Astrocyte of the spinal cord (primary cell): ENCODE measurements at regions not wholly inside any gene's neighbourhood (a gene's known extent, or its start where the extent isn't known, plus 50 kb on each side); places are given as distances from the start of the nearest gene placed in this dataset.

ENCODE experiments used
- DNase-seq: peaks from one replicate; pipeline ENCODE4 v3.0.0; 2011; ENCODE audit warnings: low read depth, low spot score
- H3K4me3 ChIP-seq: 2 replicates; pipeline ENCODE4 v1.5.1; 2011; ENCODE audit warnings: low read depth, mild to moderate bottlenecking, low read length, moderate library complexity
- CTCF ChIP-seq: IDR thresholded peaks from 2 replicates; pipeline ENCODE4 v1.5.1; 2012; ENCODE audit warnings: low read depth, mild to moderate bottlenecking, low read length, inconsistent platforms
- in situ Hi-C: cut with HindIII; loops from 2 replicates; pipeline ENCODE4 v1.10.0; 2017; ENCODE audit warnings: low sequenced_read_pairs

- in situ Hi-C loops: no loop called here
- H3K4me3 ChIP-seq: no peak overlapping the region
- no peak for TF ChIP-seq CTCF
- no peak for DNase-seq
Measured at GRCh38 chr9:113646946-113647914, 183.7 kb downstream of the RGS3 start.

- no peak for TF ChIP-seq CTCF
- H3K4me3 ChIP-seq: no peak overlapping the region
- DNase-seq: no peak
- in situ Hi-C loops: no loop called here
Measured at GRCh38 chr9:113648048-113648447, 184.5 kb downstream of the RGS3 start.

DNA sequence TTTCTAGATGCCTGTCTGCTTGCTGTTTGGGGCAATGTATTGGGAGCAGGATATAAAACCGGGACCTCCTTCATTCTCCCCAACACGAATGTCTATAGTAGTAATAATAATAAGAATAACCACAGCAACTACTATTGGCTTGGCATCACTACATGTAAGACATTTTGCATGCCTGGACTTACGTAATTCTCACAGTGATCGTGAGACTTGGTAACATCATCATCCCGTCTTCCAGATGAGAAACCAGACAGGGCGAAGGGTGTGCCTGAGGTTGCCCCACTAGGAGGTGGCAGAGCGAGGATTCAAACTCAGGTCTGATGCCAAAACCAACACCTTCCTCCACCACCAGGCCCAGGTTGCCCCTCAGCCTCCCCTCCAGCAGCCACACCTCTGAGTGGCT is 185.1 kb downstream of the RGS3 start:
- DNase-seq: no peak
- no peak overlapping the region for H3K4me3 ChIP-seq
- TF ChIP-seq CTCF: no peak
- in situ Hi-C loops: no loop called here

- TF ChIP-seq CTCF: no peak
- H3K4me3 ChIP-seq: no peak overlapping the region
- peak; percentile 60 for DNase-seq
- in situ Hi-C loops: no loop called here
Measured at GRCh38 chr9:113649054-113649453, 185.5 kb downstream of the RGS3 start.

- DNase-seq: no peak
- no peak overlapping the region for H3K4me3 ChIP-seq
- TF ChIP-seq CTCF: no peak
- in situ Hi-C loops: loop anchor here (25.0 kb wide), 1 partner anchor 238 kb away; the partner anchor contains the start of genes ALAD, C9orf43 and POLE3
Measured at GRCh38 chr9:113649855-113650206, 186.3 kb downstream of the RGS3 start.

DNA sequence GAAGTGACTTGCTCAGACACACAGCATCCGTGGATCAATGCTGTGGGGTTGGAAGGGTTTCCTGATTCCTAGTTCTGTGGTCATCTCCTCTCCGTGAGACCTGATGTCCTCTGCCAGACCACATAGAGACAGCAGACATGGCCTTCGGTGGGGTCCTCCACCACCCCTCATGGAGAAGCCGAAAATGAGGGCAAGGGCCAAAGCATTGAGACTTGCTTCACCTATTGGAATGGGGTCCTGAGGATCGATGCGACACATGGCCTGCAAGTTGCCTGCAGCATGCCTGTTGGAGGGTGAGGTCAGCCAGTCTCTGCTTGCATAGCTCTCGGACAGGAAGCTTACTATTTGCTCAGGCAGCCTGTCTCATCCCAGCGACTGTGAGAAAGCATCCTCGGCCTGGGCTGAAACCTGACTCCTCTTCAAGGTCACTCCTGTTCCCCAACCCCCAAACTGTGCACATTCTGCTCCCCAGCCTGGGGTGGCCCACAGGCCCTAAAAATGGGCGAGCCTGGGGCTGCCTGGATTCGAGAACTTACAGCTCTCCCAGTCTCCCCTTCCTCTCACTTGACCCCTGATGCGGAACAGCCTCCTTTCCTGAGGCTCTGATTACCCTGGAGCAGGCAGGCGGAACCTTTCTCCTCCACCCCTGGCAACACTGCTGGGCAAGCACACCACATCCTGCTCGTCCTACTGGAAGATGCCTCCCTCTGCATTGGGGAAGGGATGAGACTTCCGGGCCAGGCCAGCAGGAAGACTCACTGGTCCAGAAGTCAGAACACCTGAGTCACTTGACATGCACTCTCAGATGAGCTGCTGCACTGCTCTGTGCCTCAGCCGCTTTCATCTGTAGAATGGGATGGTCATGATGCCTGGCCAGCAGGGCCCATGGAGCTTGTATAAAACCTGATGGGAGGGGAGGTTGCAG is 186.9 kb downstream of the RGS3 start:
- in situ Hi-C loops: loop anchor here (25.0 kb wide), 1 partner anchor 238 kb away; the partner anchor contains the start of genes ALAD, C9orf43 and POLE3
- H3K4me3 ChIP-seq: no peak overlapping the region
- no peak for TF ChIP-seq CTCF
- DNase-seq: peak; percentile 78
